GM18511 (cell line): ENCODE measurements at regions not wholly inside any gene's neighbourhood (a gene's known extent, or its start where the extent isn't known, plus 50 kb on each side); places are given as distances from the start of the nearest gene placed in this dataset.

Experiments used
- ATAC-seq: cut with Tn5 transposase; IDR thresholded peaks from one replicate; pipeline ENCODE4 v1.9.1; 2021; ENCODE audit warnings: mild to moderate bottlenecking, moderate library complexity; ENCODE audit not compliant: unreplicated experiment

- no peak for ATAC-seq
These were observed 90.8 kb downstream of the DHCR7 start for GRCh38 chr11:71357414-71357813.

GRCh38 chr11:71356904-71357303 lies 91.3 kb downstream of the DHCR7 start:
- ATAC-seq: no peak

GRCh38 chr11:71356280-71356876 lies 91.8 kb downstream of the DHCR7 start:
- no peak for ATAC-seq

- ATAC-seq: no peak
These were observed 92.9 kb downstream of the DHCR7 start for GRCh38 chr11:71355281-71355680.

GRCh38 chr11:71354394-71355105 lies 93.6 kb downstream of the DHCR7 start:
- no peak for ATAC-seq

GRCh38 chr11:71352748-71353147 lies 95.4 kb downstream of the DHCR7 start:
- no peak for ATAC-seq

GRCh38 chr11:71352226-71352625 lies 96.0 kb downstream of the DHCR7 start:
- no peak for ATAC-seq

- ATAC-seq: no peak
These were observed 97.2 kb upstream of the SHANK2 start for GRCh38 chr11:71349627-71350026.

- ATAC-seq: no peak
These were observed 91.5 kb upstream of the SHANK2 start for GRCh38 chr11:71343828-71344400.

GRCh38 chr11:71342951-71343827 lies 90.8 kb upstream of the SHANK2 start:
- no peak for ATAC-seq

- no peak for ATAC-seq
These were observed 89.7 kb upstream of the SHANK2 start for GRCh38 chr11:71342116-71342515.

- ATAC-seq: no peak
These were observed 89.2 kb upstream of the SHANK2 start for GRCh38 chr11:71341596-71341995.

- ATAC-seq: no peak
These were observed 88.8 kb upstream of the SHANK2 start for GRCh38 chr11:71341173-71341572.

GRCh38 chr11:71340086-71340606 lies 87.8 kb upstream of the SHANK2 start:
- no peak for ATAC-seq

- no peak for ATAC-seq
These were observed 87.1 kb upstream of the SHANK2 start for GRCh38 chr11:71339396-71339881.

GRCh38 chr11:71338801-71339395 lies 86.5 kb upstream of the SHANK2 start:
- no peak for ATAC-seq

GRCh38 chr11:71336996-71337754 lies 84.8 kb upstream of the SHANK2 start:
- ATAC-seq: no peak

GRCh38 chr11:71336176-71336995 lies 84.0 kb upstream of the SHANK2 start:
- no peak for ATAC-seq

GRCh38 chr11:71335371-71335770 lies 83.0 kb upstream of the SHANK2 start:
- ATAC-seq: no peak
